HCT116 (cell line): ENCODE measurements at regions not wholly inside any gene's neighbourhood (a gene's known extent, or its start where the extent isn't known, plus 50 kb on each side); places are given as distances from the start of the nearest gene placed in this dataset.

Source experiments
- CEBPB ChIP-seq: IDR thresholded peaks from 2 replicates; pipeline ENCODE4 v1.6.1; 2012; ENCODE audit warnings: low read depth
- EZH2 ChIP-seq: fragments of 200-600 bp; sonication (generic); IDR thresholded peaks from 2 replicates; pipeline ENCODE4 v1.6.1; 2017; ENCODE audit warnings: antibody characterized with exemption, mixed run types
- EZH2phosphoT487 ChIP-seq: fragments of 200-600 bp; IDR thresholded peaks from 2 replicates; pipeline ENCODE4 v1.6.1; 2018; ENCODE audit warnings: antibody characterized with exemption, borderline replicate concordance
- JUND ChIP-seq: IDR thresholded peaks from 2 replicates; pipeline ENCODE4 v1.6.1; 2012
- POLR2A ChIP-seq: IDR thresholded peaks from 2 replicates; pipeline ENCODE4 v1.7.0; 2011; ENCODE audit warnings: borderline replicate concordance; ENCODE audit not compliant: insufficient read depth, insufficient read length; ENCODE audit errors: extremely low read depth
- POLR2AphosphoS5 ChIP-seq: IDR thresholded peaks from 2 replicates; pipeline ENCODE4 v1.6.1; 2011; ENCODE audit warnings: mild to moderate bottlenecking, low read depth, low read length, moderate library complexity
- SRF ChIP-seq: IDR thresholded peaks from 2 replicates; pipeline ENCODE4 v1.6.1; 2012; ENCODE audit warnings: low read depth
- TCF7L2 ChIP-seq: IDR thresholded peaks from 2 replicates; pipeline ENCODE4 v1.7.0; 2011; ENCODE audit warnings: borderline replicate concordance, inconsistent platforms; ENCODE audit not compliant: insufficient read depth, insufficient read length; ENCODE audit errors: extremely low read depth
- ZFX ChIP-seq: fragments of 450-650 bp; IDR thresholded peaks from 2 replicates; pipeline ENCODE4 v1.6.1; 2017
- TF ChIP-seq, protein P1 (sequence below), 3 experiments: fragments of 200-600 bp in 1 of 3; sonication (generic) in 1 of 3; IDR thresholded peaks in 2 of 3; conservative IDR thresholded peaks in 1 of 3; 2 replicates each; pipeline ENCODE4 v1.5.1; 2012 to 2017; ENCODE audit warnings: low read depth in 2 of 3, low read length in 2 of 3, antibody characterized with exemption in 1 of 3, borderline replicate concordance in 1 of 3, control low read depth in 1 of 3, mild to moderate bottlenecking in 1 of 3, mixed read lengths in 1 of 3, mixed run types in 1 of 3, moderate library complexity in 1 of 3; ENCODE audit not compliant: insufficient read depth in 1 of 3
- TF ChIP-seq, protein P2 (sequence below): IDR thresholded peaks from 2 replicates; pipeline ENCODE4 v1.6.1; 2012
- TF ChIP-seq, protein P3 (sequence below): IDR thresholded peaks from 2 replicates; pipeline ENCODE4 v1.6.1; 2012; ENCODE audit warnings: low read depth

DNA sequence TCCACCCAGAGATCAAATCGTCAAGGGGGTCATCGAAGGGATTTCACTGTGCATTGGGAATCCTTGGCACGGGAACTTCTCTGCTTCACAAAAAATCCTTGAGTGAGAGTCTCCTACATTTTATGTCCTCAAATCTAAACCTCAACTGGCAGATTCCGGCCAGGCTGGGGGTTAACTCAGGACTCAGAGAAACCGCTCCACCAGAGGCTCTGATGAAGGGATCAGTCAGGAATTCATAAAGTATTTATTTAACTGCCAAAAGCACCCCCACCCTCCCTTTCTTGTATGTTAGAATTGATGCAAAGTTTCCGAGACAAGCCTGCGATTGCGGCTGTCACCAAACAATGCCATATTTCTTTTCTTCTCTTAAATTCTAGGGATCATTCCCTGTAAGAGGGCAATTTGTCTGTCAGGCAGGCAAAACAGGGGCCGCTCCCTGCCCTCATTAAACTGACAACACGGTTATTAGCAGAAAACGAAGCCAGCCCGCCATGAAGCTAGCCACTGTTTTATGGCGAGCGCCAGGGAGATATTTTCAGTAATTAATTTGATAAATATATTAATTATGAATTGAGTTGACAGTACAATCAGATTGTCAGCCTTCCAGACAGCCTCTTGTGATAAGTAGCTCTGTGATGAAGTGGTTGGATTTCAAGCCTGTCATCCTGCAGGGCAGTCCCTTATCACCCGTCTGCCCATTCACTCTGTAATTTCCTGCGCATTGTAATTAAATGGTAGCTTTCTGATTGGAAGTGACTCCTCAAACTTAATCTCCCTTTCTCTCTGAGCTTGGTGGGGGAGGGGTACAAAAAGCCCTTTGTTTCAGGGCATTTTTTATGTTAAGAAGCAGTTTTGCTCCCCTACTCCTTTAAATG lies 153.0 kb upstream of the GPR26 start:
- TF ChIP-seq, protein P1, sequence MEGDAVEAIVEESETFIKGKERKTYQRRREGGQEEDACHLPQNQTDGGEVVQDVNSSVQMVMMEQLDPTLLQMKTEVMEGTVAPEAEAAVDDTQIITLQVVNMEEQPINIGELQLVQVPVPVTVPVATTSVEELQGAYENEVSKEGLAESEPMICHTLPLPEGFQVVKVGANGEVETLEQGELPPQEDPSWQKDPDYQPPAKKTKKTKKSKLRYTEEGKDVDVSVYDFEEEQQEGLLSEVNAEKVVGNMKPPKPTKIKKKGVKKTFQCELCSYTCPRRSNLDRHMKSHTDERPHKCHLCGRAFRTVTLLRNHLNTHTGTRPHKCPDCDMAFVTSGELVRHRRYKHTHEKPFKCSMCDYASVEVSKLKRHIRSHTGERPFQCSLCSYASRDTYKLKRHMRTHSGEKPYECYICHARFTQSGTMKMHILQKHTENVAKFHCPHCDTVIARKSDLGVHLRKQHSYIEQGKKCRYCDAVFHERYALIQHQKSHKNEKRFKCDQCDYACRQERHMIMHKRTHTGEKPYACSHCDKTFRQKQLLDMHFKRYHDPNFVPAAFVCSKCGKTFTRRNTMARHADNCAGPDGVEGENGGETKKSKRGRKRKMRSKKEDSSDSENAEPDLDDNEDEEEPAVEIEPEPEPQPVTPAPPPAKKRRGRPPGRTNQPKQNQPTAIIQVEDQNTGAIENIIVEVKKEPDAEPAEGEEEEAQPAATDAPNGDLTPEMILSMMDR (IDR thresholded peaks at IDR 0.05 in 2 of 3, conservative IDR thresholded peaks at IDR 0.05 in 1 of 3; ENCODE audit: borderline replicate concordance in 1 of 3, insufficient read depth in 1 of 3, low read depth in 2 of 3, low read length in 2 of 3): no peak
- no peak for TF ChIP-seq EZH2
- TF ChIP-seq TCF7L2: no peak
- no peak for TF ChIP-seq POLR2AphosphoS5
- TF ChIP-seq POLR2A: no peak
- no peak for TF ChIP-seq SRF
- TF ChIP-seq EZH2phosphoT487: no peak
- no peak for TF ChIP-seq CEBPB
- no peak for TF ChIP-seq JUND
- TF ChIP-seq, protein P2, sequence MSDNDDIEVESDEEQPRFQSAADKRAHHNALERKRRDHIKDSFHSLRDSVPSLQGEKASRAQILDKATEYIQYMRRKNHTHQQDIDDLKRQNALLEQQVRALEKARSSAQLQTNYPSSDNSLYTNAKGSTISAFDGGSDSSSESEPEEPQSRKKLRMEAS: no peak
- TF ChIP-seq, protein P3, sequence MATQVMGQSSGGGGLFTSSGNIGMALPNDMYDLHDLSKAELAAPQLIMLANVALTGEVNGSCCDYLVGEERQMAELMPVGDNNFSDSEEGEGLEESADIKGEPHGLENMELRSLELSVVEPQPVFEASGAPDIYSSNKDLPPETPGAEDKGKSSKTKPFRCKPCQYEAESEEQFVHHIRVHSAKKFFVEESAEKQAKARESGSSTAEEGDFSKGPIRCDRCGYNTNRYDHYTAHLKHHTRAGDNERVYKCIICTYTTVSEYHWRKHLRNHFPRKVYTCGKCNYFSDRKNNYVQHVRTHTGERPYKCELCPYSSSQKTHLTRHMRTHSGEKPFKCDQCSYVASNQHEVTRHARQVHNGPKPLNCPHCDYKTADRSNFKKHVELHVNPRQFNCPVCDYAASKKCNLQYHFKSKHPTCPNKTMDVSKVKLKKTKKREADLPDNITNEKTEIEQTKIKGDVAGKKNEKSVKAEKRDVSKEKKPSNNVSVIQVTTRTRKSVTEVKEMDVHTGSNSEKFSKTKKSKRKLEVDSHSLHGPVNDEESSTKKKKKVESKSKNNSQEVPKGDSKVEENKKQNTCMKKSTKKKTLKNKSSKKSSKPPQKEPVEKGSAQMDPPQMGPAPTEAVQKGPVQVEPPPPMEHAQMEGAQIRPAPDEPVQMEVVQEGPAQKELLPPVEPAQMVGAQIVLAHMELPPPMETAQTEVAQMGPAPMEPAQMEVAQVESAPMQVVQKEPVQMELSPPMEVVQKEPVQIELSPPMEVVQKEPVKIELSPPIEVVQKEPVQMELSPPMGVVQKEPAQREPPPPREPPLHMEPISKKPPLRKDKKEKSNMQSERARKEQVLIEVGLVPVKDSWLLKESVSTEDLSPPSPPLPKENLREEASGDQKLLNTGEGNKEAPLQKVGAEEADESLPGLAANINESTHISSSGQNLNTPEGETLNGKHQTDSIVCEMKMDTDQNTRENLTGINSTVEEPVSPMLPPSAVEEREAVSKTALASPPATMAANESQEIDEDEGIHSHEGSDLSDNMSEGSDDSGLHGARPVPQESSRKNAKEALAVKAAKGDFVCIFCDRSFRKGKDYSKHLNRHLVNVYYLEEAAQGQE: no peak
- TF ChIP-seq ZFX: no peak
